Loucy (cell line): ENCODE measurements at regions not wholly inside any gene's neighbourhood (a gene's known extent, or its start where the extent isn't known, plus 50 kb on each side); places are given as distances from the start of the nearest gene placed in this dataset.

Source experiments
- H2AFZ ChIP-seq: fragments of 200-600 bp; sonication (generic); 2 replicates; pipeline ENCODE4 v1.6.0; 2016; ENCODE audit warnings: antibody characterized with exemption, mild to moderate bottlenecking, low read length, moderate library complexity
- H3F3A ChIP-seq: fragments of 200-600 bp; 2 replicates; pipeline ENCODE4 v1.6.0; 2016; ENCODE audit warnings: antibody characterized with exemption, low read depth, mild to moderate bottlenecking
- H3K27me3 ChIP-seq: fragments of 200-600 bp; sonication (generic); 2 replicates; pipeline ENCODE4 v1.6.1; 2014; ENCODE audit warnings: low read length, mild to moderate bottlenecking; ENCODE audit not compliant: insufficient read depth, poor library complexity, severe bottlenecking
- H3K36me3 ChIP-seq: fragments of 200-600 bp; sonication (generic); 2 replicates; pipeline ENCODE4 v1.6.1; 2016; ENCODE audit warnings: low read length; ENCODE audit not compliant: insufficient read depth
- H3K4me1 ChIP-seq: fragments of 200-600 bp; sonication (generic); 2 replicates; pipeline ENCODE4 v1.5.1; 2014; ENCODE audit warnings: low read length, mild to moderate bottlenecking; ENCODE audit not compliant: insufficient read depth, poor library complexity, severe bottlenecking
- H3K4me2 ChIP-seq: fragments of 200-600 bp; sonication (generic); 2 replicates; pipeline ENCODE4 v1.6.0; 2014; ENCODE audit warnings: antibody characterized with exemption, low read length, low read depth, mild to moderate bottlenecking; ENCODE audit not compliant: poor library complexity, severe bottlenecking
- H3K4me3 ChIP-seq: fragments of 200-600 bp; sonication (generic); 2 replicates; pipeline ENCODE4 v1.5.1; 2014; ENCODE audit warnings: low read length, mild to moderate bottlenecking, mixed read lengths; ENCODE audit not compliant: poor library complexity, severe bottlenecking
- H3K79me2 ChIP-seq: fragments of 200-600 bp; sonication (generic); 2 replicates; pipeline ENCODE4 v1.6.1; 2014; ENCODE audit warnings: low read length; ENCODE audit not compliant: insufficient read depth
- H3K9ac ChIP-seq: fragments of 200-600 bp; sonication (generic); 2 replicates; pipeline ENCODE4 v1.6.0; 2014; ENCODE audit warnings: mild to moderate bottlenecking, low read depth, low read length, moderate library complexity; ENCODE audit not compliant: poor library complexity, severe bottlenecking
- H3K9me2 ChIP-seq: fragments of 200-600 bp; sonication (generic); replicated peaks from 2 replicates; pipeline ENCODE4 v1.6.1; 2016; ENCODE audit warnings: low read depth, low read length, mixed read lengths
- H3K9me3 ChIP-seq: fragments of 200-600 bp; sonication (generic); 2 replicates; pipeline ENCODE4 v1.6.1; 2014; ENCODE audit warnings: mild to moderate bottlenecking, antibody characterized with exemption, low read length, low read depth; ENCODE audit not compliant: insufficient read depth
- H4K20me1 ChIP-seq: fragments of 200-600 bp; sonication (generic); 2 replicates; pipeline ENCODE4 v1.6.0; 2014; ENCODE audit warnings: antibody characterized with exemption, low read length, mild to moderate bottlenecking; ENCODE audit not compliant: insufficient read depth, poor library complexity, severe bottlenecking
- EZH2phosphoT487 ChIP-seq: fragments of 200-600 bp; IDR thresholded peaks from 2 replicates; pipeline ENCODE4 v1.6.1; 2018; ENCODE audit warnings: antibody characterized with exemption, mild to moderate bottlenecking, moderate library complexity, borderline replicate concordance
- TF ChIP-seq, protein P1 (sequence below): fragments of 200-600 bp; sonication (generic); conservative IDR thresholded peaks from 2 replicates; pipeline ENCODE4 v1.5.1; 2014; ENCODE audit warnings: mild to moderate bottlenecking, antibody characterized with exemption, low read length

GRCh38 chr2:120599656-120600055 is 136.0 kb upstream of the GLI2 start:
- no peaks in the 10 kb centered on the region for H3K9me3 ChIP-seq
- no peaks in the 10 kb centered on the region for H3K79me2 ChIP-seq
- TF ChIP-seq EZH2phosphoT487, result no peak
- TF ChIP-seq, protein P1, sequence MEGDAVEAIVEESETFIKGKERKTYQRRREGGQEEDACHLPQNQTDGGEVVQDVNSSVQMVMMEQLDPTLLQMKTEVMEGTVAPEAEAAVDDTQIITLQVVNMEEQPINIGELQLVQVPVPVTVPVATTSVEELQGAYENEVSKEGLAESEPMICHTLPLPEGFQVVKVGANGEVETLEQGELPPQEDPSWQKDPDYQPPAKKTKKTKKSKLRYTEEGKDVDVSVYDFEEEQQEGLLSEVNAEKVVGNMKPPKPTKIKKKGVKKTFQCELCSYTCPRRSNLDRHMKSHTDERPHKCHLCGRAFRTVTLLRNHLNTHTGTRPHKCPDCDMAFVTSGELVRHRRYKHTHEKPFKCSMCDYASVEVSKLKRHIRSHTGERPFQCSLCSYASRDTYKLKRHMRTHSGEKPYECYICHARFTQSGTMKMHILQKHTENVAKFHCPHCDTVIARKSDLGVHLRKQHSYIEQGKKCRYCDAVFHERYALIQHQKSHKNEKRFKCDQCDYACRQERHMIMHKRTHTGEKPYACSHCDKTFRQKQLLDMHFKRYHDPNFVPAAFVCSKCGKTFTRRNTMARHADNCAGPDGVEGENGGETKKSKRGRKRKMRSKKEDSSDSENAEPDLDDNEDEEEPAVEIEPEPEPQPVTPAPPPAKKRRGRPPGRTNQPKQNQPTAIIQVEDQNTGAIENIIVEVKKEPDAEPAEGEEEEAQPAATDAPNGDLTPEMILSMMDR, result no peak
- H3K4me3 ChIP-seq, result no peak overlapping the region
- no peaks in the 10 kb centered on the region for H4K20me1 ChIP-seq
- H3K36me3 ChIP-seq, result no peaks in the 10 kb centered on the region
- H3F3A ChIP-seq, result no peaks in the 10 kb centered on the region
- H3K27me3 ChIP-seq, result no peaks in the 10 kb centered on the region
- H3K4me1 ChIP-seq, result no peaks in the 10 kb centered on the region
- H3K9me2 ChIP-seq, result no peaks in the 10 kb centered on the region
- no peak overlapping the region for H2AFZ ChIP-seq
- no peak overlapping the region for H3K4me2 ChIP-seq
- no peak overlapping the region for H3K9ac ChIP-seq

- Histone ChIP-seq H3K4me2 (no peak overlapping the region), H3K36me3 (no peaks in the 10 kb centered on the region), H4K20me1 (no peaks in the 10 kb centered on the region), H2AFZ (no peak overlapping the region), H3K79me2 (no peaks in the 10 kb centered on the region), H3K27me3 (no peaks in the 10 kb centered on the region), H3K9me3 (no peaks in the 10 kb centered on the region), H3K4me1 (no peaks in the 10 kb centered on the region), H3K9me2 (no peaks in the 10 kb centered on the region), H3K9ac (no peak overlapping the region), H3F3A (no peaks in the 10 kb centered on the region), H3K4me3 (no peak overlapping the region)
- no peak for TF ChIP-seq EZH2phosphoT487
- TF ChIP-seq, protein P1, result no peak
These were observed 135.3 kb upstream of the GLI2 start for GRCh38 chr2:120600335-120600734.

DNA sequence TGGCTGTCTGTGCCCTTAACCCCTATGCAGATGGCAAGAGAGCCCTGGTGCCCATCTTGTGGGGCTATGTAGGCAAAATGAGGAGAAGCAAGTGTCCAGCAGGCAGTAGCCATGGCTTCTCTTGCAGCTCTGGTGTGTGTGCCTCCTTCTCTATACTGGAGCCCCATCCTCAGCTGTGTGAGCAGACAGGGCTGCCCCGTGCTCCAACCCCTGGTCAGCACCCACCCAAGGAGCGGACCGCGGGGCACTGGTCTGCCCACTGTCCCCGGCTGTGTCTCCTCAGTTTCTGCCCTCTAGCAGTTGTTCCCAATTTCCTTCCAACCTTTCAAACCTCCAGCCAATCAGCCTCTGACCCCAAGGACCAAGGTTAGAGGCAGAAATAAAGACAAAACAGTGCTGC is 134.9 kb upstream of the GLI2 start:
- H2AFZ ChIP-seq, result no peak overlapping the region
- H3K9ac ChIP-seq, result no peak overlapping the region
- no peaks in the 10 kb centered on the region for H3K79me2 ChIP-seq
- TF ChIP-seq, protein P1, result no peak
- TF ChIP-seq EZH2phosphoT487, result no peak
- H3K9me2 ChIP-seq, result no peaks in the 10 kb centered on the region
- H3K4me1 ChIP-seq, result no peaks in the 10 kb centered on the region
- H3K4me2 ChIP-seq, result no peak overlapping the region
- no peaks in the 10 kb centered on the region for H3K27me3 ChIP-seq
- no peaks in the 10 kb centered on the region for H3F3A ChIP-seq
- no peaks in the 10 kb centered on the region for H4K20me1 ChIP-seq
- H3K4me3 ChIP-seq, result no peak overlapping the region
- H3K36me3 ChIP-seq, result no peaks in the 10 kb centered on the region
- no peaks in the 10 kb centered on the region for H3K9me3 ChIP-seq
